ENCODE measurements at regions not wholly inside any gene's neighbourhood (a gene's known extent, or its start where the extent isn't known, plus 50 kb on each side); places are given as distances from the start of the nearest gene placed in this dataset.

DNA sequence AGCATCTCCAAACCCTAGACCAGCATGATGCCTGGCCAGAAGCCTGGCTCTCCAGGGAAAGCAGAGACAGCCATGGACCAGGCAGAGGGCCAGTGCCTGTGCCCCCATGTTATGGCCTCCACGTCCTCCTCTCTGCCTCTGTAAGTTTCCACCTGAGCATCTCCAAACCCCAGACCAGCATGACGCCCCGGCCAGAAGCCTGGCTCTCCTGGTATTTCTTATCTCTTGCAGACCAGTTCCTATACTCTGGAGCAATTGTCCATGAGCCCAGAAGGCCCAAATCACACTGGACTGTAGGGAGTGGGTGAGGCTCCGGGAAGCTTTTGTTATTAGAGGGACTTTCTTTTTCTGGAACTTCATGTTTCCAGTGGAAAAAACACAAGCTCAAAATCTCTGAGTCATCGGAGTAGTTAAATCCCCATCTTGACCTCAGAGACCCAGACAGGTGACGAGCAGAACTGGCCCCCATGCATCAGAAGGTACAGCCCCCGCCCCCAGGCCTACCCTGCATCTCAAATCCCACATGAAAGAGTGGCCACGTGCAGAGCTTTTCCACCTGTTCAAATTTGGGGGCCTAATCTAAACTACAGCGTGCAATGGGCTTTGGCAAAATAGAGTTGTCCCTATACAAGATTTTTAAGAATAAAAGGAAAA lies 110.2 kb upstream of the FOXQ1 start:
- DNase-seq (ENCODE audit: low read depth, low spot score) = no peak

DNA sequence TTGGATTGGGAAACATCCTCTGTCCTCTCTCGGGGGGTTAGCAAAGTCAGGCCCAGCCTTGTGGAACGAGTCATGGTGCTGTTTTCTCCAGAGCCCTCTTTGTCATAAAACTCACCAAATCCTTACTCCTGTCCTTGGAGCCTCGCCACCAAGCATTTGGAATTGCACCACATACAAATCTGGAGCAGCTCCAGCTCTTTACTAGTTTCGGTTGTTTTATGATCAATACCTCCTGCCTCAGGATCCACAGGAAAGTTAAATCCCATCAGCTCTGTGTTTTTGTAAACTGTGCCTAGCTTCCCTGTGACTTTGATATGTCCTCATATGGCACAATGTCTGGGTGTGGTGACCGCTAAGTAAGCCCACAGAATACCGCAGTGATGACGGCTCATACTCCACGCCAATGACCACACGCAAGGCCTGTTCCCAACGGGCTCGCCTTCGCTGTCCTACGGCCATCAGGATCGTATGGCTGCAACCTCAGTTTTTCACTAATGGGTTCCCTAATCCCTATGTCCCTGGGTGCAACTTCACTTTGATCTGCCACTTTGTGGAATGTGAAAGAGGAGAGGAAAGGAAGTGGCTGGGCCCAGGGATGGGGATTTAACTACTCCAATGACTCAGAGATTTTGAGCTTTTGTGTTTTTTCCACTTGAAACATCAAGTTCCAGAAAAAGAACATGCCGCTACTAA lies 111.3 kb upstream of the FOXQ1 start:
- DNase-seq (ENCODE audit: low read depth, low spot score) = no peak

DNA sequence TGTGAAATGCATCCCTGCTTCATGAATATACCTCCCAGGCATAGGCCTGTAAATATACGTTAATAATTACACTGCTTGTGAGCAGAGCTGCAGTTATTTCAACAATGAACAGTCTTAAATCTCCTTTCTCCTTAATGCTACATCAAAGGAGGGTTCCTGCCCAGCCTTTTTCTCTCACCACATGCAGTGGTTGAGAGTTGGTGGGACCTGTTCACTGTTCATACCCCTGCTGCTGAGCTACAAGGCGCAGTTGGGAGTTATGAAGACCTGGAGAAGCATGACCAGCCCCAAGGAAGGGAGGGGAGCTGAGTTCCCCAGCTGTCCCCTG lies 111.9 kb upstream of the FOXQ1 start:
- no peak for DNase-seq (ENCODE audit: low read depth, low spot score)

DNA sequence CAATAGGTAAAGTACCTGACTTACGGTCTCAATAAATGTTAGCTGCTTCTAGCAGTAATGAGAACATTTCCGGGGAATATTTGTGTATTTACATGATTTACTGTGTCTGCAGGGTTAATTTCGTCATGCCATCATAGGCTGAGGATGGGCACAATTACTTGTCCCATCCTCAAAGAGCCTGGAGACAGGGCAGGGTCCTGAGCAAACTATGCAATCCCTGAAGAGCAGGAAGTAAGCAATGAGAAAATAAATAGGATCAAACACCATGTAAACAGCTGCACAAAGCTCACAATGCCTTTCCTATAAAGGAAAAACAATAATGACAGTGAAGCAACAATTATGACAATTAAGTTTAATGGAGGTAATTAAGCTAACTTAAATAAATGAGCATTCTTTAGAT lies 114.6 kb upstream of the FOXQ1 start:
- no peak for DNase-seq (ENCODE audit: low read depth, low spot score)

DNA sequence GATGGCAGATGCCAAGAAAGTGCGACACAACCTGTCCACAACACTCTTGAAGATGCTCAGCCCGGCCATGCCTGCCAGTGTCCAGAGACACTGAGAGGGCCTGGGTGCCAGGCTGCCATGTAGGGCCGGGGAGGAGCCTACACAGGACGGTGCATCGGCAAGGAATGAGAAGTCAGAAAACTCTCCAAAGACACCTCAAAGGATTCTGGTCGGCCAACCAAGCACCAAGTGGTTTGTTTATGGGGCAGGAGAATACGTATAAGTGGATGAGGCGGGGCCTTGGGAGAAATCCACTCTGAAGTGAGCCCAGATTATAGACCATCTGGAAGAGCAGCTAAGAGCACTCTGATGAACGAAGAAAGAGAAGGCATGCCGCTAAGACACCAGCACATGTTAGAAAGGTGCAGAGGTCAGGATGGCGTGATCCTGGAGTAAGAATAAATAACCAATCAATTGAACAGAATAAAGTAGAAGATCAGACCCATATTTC lies 120.7 kb upstream of the FOXQ1 start:
- DNase-seq (ENCODE audit: low read depth, low spot score) = no peak

DNA sequence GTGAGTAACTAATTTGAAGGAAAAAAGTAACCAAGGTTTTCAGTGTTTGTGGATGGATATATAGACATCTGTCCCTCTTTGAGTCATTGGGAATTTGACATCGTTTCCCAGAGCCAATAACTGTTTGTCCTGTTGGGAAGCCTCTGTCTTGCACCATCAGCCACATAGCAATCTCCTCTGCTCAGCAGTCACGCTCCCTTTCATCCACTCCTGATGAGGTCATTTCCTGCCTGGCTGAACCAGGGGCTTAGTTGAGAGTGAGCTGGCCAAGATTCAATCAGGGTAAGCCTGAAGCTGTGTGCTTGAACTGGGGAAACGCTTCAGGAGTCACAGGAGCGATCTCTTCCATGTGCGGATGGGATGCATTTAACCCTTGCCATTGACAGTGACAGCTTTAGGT lies 121.5 kb upstream of the FOXQ1 start:
- no peak for DNase-seq (ENCODE audit: low read depth, low spot score)

DNA sequence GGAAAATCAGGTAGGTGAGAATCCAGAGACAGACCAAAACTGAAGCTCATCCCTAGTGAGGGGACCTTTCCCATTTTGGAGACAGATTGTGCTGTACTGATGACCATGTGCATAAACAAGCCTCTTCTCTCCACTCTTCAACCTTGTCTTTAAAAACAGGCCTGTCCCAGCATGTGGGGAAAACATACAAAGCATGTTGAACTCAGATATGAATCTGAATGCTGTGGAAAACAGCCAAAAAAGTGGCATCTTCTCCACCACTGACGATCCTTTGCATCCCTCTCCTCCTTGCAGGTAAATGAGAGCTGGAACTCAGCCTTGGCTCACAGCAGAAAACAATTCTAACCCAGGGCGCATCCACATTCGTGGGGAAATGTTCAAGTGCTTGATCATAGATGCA lies 123.7 kb upstream of the FOXQ1 start:
- DNase-seq (ENCODE audit: low read depth, low spot score) = no peak

DNA sequence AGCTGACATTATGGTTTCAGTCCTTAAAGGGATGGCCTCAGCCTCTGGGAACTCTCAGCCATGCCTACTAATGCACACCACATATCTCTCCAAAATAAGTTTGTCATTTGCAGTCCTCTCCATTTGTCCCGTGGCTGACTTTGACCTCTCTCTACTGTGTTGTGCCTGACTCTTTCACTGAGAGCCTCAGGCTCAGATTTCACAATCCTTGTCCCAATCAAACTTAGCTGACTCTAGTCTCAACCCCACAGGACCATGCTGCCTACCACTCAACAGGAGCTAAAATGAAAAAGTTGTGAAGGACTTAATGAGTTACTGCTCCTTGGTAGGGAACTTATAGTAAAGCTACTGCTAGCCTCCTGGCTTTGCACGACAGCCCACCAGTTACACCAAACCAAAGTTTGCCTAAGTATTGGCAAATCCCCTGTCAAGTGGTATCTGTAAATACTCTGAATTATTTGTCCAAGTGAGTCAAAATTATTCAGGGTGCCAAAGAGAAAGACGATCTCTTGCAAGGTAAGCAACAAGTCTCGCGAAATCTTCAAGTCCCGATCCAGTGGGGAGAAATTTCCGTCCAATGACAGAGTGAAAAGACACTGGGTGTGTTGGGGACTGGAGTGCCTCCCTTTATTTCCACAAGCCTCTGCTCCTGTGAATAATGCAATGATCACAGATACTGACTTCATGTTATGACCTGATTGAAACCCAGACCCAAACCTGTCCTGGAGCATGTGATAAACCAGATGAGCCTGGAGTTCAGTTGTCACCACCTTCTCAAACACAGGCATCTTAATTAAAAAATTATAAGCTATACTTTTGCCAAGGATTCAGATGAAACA lies 124.4 kb upstream of the FOXQ1 start:
- no peak for DNase-seq (ENCODE audit: low read depth, low spot score)

DNA sequence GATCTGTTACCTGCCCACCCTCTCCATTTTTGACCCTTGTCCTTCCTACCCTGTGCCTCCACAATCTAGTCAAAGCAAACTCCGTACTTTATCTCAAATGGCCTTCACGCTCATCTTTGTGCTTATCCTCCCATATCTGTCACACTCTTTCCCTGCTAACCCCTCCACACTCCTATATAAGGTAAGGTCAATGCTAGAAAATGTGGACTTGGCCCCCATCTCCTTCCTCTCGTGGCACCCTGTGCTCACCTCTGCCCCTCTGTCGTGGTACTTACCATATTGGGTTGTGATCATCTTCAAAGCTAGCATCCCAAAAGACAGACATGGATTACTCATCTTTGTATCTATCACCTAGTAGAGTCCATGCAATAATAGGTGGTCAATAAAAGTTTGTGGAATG lies 127.6 kb upstream of the FOXQ1 start:
- DNase-seq (ENCODE audit: low read depth, low spot score) = no peak

DNA sequence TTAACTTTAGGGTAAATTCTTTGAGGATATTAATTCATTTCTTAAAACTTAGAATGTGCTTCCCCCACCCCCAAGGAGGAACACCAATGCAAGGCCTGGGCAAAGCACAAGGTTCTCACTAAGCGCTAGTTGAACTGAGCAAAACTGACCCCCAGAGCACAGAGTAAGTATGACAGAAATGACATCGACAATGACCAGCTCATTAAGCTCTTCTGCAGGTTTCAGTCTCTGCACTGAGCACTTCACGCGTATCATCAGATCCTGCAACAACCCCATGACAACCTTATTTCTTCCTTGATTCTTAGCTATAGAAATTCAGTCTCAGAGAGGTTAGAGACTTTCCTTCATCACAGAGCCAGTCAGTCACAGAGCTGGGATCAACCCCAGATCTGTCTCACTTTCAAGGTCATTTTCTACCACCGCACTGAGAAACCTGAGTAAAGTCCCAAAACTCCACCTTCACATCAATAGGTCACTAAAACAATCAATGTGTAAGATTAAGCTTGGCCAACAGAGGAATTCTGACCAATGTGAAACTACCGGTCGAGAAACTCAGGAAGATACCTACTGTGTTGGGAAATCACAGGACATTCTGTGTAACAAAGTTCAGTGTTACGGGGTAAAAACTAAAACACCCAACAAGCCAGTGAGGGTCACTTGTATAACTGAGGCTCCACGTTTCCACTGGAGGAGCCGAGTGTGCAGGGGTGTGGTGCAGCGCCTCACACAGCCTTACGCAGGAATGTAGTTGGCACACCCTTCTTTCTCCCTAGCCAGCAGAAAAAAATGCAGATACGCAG lies 129.0 kb upstream of the FOXQ1 start:
- DNase-seq (ENCODE audit: low read depth, low spot score) = no peak

DNA sequence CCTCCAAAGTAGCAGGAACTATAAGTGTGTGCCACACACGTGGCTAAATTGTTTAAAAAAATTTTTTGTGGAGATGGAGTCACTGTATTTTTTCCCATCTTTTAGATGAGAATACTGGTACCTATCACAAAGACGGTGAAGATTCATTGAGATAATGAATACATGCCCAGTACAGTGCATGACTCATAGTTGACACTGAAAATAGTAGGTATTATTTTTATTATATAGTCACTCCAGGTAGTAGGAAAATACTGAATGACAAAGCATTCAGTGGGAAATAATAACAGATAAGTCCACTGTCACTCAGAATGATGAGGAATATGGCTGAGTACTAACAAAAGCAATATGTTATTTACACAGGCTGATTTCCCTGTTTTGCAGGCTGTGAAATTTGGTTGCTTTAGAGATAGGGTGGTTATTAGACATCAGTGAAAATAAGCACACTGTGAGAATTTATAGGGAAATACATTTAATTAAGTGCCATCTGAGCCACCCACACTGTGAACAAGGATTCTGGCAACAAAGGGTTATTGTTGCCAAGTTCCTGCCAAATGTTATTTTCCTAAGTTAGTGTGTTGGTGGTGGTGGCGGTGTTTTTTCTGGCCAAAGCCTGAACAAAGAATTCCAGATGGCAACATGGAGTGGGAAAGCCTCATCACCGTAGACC lies 129.8 kb upstream of the FOXQ1 start:
- DNase-seq (ENCODE audit: low read depth, low spot score) = no peak

DNA sequence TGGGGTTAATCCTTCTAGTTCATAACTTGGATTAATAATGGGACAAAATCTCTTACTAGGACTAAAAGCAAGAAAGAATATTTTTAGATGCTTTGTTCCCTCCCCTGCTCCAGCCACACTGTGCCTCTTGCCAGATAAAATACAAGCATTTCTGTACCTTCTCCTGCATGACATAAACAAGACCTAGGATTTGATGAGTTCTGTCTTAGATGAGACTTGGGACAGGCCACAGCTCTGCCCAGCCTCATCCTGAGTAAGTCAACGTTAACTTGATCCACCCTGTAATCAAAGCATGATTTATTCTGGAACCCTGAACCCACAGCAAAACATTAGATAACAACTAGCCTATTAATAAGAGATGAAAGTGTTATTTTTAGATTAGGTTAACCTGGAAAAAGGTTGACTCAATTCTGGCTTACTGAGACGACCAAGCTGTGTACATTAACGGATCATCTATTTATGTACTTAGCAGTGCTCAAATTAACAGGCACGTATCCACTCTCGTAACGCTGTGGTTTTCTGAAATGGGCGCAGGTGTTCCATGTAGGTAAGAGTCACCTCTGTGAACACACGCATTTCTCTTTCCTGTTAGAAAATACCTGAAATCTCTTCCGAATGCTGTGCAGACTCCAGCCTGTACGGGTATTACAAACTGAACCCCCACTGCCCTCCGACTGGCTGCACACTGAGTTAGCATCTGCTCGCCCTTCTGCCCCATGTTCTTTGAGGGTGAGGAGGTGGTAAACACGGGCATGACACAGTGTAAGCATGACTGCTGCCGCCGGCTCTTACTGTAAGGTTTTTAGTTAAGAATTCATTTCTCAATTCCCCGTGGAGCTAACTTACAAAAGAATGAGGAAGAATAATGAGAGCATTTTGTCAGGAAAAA lies 132.1 kb upstream of the FOXQ1 start:
- DNase-seq (ENCODE audit: low read depth, low spot score) = no peak

DNA sequence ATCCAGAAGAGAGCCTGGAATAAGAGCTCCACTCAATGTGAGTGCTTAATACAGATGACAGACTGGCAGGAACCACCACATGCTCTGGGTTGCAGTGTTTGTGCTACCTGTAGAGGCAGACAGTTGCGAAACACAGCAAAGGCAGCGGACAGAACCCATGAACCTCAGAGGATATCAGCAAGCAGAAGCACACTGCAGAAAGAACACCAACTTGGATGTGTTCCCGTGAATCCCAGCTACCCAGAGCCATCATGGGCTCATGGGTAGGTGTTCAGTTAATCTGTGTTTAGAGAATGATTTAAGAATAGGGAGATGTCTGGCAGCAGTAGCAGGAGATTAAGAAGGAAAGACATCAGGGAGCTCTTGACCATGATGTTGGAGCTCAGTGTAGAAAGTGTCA lies 133.3 kb upstream of the FOXQ1 start:
- no peak for DNase-seq (ENCODE audit: low read depth, low spot score)

DNA sequence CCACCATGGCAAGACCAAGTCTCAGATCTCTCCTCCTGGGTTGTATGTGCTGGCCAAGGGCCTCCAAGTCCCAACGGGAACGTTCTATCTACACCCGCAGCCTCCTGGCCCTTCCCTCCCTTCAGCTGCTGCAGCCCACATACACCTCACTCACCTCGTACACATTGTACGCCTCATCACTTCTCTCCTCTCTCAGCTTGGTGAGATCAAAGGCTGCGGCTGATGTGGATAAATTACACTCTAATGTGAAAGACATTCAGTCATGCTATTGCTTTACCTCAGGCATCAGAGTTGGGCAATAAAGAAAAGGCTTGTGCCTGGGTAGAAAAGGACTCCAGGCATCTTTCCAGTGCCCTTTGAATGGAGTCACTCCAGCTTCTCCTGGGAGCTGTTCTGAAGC lies 135.3 kb upstream of the FOXQ1 start:
- no peak for DNase-seq (ENCODE audit: low read depth, low spot score)

DNA sequence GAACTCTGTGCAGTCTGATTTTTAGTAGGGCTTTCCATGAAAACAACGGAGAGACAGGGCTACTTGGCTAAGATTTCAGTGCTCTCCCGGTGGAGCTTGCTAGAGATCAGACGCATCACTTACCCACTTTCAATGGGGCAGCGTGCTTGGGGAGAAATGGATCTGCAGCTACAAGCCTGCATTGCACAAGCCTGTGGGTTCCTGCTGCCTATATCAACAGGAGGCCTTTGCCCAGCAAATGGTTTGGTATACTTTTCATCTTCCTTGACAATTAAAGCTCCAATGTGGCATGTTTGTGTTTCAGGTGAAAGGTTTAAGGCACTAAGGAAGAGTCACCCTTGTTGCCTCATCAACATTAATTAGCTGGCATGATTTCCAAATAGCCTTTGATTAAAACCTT lies 136.0 kb upstream of the FOXQ1 start:
- DNase-seq (ENCODE audit: low read depth, low spot score) = no peak

DNA sequence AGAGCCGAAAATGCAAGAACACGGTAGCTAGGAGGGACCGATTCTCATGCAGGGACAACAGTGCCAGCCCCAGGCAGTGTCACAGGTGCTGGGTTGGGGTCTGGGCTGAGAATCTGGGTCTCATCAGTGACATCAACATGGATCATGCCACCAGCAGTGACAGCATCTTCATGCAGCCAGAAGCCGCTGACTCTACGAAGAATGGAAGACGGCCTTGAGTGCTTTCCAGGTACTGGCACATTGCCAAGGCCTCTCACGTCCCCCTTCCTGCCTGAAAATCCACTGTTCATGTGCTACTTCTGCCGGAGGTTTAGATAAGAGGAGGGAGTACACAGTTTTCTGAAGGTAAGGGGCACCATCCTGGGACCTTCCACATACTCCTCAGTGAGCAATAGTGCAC lies 141.1 kb upstream of the FOXQ1 start:
- no peak for DNase-seq (ENCODE audit: low read depth, low spot score)

DNA sequence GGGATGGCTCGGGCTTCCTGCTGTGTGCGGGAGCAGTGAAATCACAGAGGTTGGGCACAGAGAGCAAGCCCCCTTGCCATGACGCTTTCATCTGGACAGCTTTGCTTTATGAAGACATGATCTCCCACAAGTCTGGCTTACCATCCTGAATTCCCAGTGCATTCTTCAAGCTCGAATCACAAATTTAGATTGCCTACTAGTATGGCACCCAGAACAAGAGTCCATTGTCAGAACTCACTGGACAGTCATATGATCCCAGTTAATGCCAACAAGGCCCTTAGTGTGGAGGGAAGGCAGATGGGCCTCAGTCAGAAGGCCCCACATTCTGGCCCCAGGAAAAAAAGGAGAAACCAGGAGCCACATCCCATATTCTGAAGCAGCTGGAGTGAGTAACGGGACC lies 147.3 kb upstream of the FOXQ1 start:
- no peak for DNase-seq (ENCODE audit: low read depth, low spot score)

DNA sequence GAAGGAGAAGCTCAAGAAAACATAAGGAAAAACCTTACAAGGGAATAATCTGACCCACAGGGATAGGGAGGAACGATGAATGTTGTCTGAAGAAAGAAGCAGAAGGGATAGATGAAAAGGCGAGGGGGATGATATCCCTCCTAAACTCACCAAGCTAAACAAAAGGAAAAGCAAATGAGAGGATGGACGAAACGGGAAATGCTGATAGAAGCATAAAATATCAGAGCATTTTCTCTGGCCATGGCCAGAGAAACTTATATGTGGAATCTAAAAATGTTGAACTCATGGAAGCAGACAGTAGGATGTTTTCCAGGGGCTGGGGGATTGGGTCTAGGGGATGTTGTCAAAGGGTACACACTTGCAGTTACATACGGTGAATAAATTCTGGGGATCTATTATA lies 148.4 kb upstream of the FOXQ1 start:
- DNase-seq (ENCODE audit: low read depth, low spot score) = no peak

DNA sequence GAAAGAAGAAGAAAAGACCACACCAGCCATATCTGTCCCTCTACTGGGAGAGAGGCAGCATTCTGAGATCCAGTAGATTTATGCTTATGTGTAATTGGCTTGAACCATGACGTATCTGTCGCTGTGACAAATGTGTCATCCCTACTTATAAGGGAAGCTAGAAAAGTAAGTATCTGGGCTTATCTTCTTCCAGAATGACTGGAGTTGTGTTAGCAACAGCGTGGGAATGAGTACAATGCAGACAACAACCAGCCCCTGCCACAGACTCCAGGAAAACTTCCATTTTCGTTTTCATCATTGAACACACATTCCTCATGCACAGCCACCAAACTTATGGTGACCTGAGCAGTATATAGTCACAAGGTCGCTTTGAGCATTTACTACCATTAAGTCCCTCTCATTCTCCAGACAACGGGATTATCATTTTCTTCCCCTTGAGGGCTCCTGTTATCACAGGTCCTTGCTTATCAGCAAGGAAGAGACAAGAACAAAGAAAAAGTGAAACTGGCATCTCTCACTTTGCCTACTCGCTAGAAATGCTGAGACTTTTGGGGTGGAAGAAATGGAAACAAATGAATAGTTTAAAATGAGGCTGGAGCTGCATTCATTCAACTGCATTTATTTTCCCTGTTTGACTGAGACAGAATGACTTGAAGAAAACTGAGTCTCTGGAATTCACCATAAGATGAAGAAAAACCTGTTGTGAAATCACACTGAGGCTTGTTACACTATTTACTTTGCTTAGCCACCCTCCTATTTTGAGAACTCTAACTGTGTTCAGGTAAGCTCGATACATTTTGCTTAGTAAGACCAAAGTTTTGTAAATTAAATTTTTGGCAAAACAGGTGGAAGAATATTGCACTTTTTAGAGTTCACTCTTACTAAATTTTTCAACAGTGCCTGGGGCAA lies 149.3 kb upstream of the FOXQ1 start:
- no peak for DNase-seq (ENCODE audit: low read depth, low spot score)
